Keratinocyte (primary cell): ENCODE measurements at regions not wholly inside any gene's neighbourhood (a gene's known extent, or its start where the extent isn't known, plus 50 kb on each side); places are given as distances from the start of the nearest gene placed in this dataset.

Experiments
- DNase-seq: peaks from one replicate; pipeline ENCODE4 v3.0.0-alpha.2; 2011; ENCODE audit warnings: low read depth, missing footprints, low spot score
- FAIRE-seq: peaks from 2 replicates; lab custom pipeline; 2011; peaks lifted over from hg19 to GRCh38; lab: Jason Lieb, UNC
- H2AFZ ChIP-seq: 2 replicates; pipeline ENCODE4 v1.6.0; 2012; ENCODE audit warnings: low read length, control low read depth, inconsistent platforms; ENCODE audit not compliant: control insufficient read depth
- H3K27ac ChIP-seq: 2 replicates; pipeline ENCODE4 v1.5.1; 2011; ENCODE audit warnings: low read length; ENCODE audit not compliant: control insufficient read depth, insufficient read depth
- H3K27me3 ChIP-seq: 3 replicates; pipeline ENCODE4 v1.6.0; 2011; ENCODE audit warnings: low read length; ENCODE audit not compliant: control insufficient read depth, insufficient read depth; ENCODE audit errors: extremely low read depth
- H3K36me3 ChIP-seq, 2 experiments: 2 replicates in 1 of 2; 3 replicates in 1 of 2; pipeline ENCODE4 v1.5.1; 2011; ENCODE audit warnings: low read length in 2 of 2, mild to moderate bottlenecking in 1 of 2; ENCODE audit not compliant: control insufficient read depth in 2 of 2, insufficient read depth in 2 of 2; ENCODE audit errors: extremely low read depth in 1 of 2
- H3K4me1 ChIP-seq: 3 replicates; pipeline ENCODE4 v1.5.1; 2011; ENCODE audit warnings: low read length; ENCODE audit not compliant: control insufficient read depth, insufficient read depth; ENCODE audit errors: extremely low read depth
- H3K4me2 ChIP-seq: 3 replicates; pipeline ENCODE4 v1.6.0; 2011; ENCODE audit warnings: low read depth, low read length; ENCODE audit not compliant: control insufficient read depth, insufficient read depth; ENCODE audit errors: extremely low read depth
- H3K4me3 ChIP-seq, 3 experiments: fragments of 200-600 bp in 1 of 3; sonication (generic) in 1 of 3; 2 replicates in 2 of 3; 3 replicates in 1 of 3; pipeline ENCODE4 v1.5.1; 2011 to 2016; ENCODE audit warnings: low read length in 3 of 3, mild to moderate bottlenecking in 3 of 3, control low read depth in 2 of 3, inconsistent platforms in 1 of 3, low read depth in 1 of 3, mixed read lengths in 1 of 3, mixed run types in 1 of 3, moderate library complexity in 1 of 3; ENCODE audit not compliant: control insufficient read depth in 2 of 3, insufficient read depth in 2 of 3; ENCODE audit errors: extremely low read depth in 1 of 3
- H3K79me2 ChIP-seq: 2 replicates; pipeline ENCODE4 v1.6.0; 2012; ENCODE audit warnings: low read length; ENCODE audit not compliant: control insufficient read depth, insufficient read depth
- H3K9ac ChIP-seq: 3 replicates; pipeline ENCODE4 v1.6.0; 2011; ENCODE audit warnings: low read length; ENCODE audit not compliant: control insufficient read depth, insufficient read depth; ENCODE audit errors: extremely low read depth
- H3K9me1 ChIP-seq: 3 replicates; pipeline ENCODE4 v1.6.0; 2011; ENCODE audit warnings: low read length; ENCODE audit not compliant: control insufficient read depth, insufficient read depth; ENCODE audit errors: extremely low read depth
- H3K9me3 ChIP-seq: 2 replicates; pipeline ENCODE4 v1.5.1; 2012; ENCODE audit warnings: low read depth, low read length; ENCODE audit not compliant: control insufficient read depth
- H4K20me1 ChIP-seq: 3 replicates; pipeline ENCODE4 v1.6.0; 2011; ENCODE audit warnings: low read length; ENCODE audit not compliant: control insufficient read depth, insufficient read depth; ENCODE audit errors: extremely low read depth
- CTCF ChIP-seq, 3 experiments: IDR thresholded peaks in 1 of 3; conservative IDR thresholded peaks in 1 of 3; optimal IDR thresholded peaks in 1 of 3; 2 replicates in 2 of 3; 3 replicates in 1 of 3; pipeline versions ENCODE3 to v1.5.1; 2011; ENCODE audit warnings: low read length in 3 of 3, mild to moderate bottlenecking in 3 of 3, moderate library complexity in 2 of 3, control low read depth in 1 of 3, inconsistent platforms in 1 of 3; ENCODE audit not compliant: insufficient read depth in 2 of 3; ENCODE audit errors: extremely low read depth in 1 of 3
- EZH2 ChIP-seq: IDR thresholded peaks from one replicate; pipeline ENCODE4 v1.6.1; 2012; ENCODE audit warnings: inconsistent platforms, mild to moderate bottlenecking, low read length, moderate library complexity
- dilution Hi-C: fragments of 300-500 bp; cut with MboI; formaldehyde crosslinking; loops from one replicate; pipeline ENCODE4 v1.7.0; 2020; ENCODE audit warnings: low sequenced_read_pairs; ENCODE audit not compliant: extremely low pct_ligation_motif_present

- no peaks in the 10 kb centered on the region for H3K9me1 ChIP-seq
- no peak overlapping the region for H3K9ac ChIP-seq
- no peak overlapping the region for H3K4me2 ChIP-seq
- no peaks in the 10 kb centered on the region for H3K9me3 ChIP-seq
- no peaks in the 10 kb centered on the region for H3K27me3 ChIP-seq
- dilution Hi-C loops = no loop called here
- DNase-seq (no peak), FAIRE-seq (no peak)
- TF ChIP-seq CTCF (optimal IDR thresholded peaks at IDR 0.05 in 1 of 3, IDR thresholded peaks at IDR 0.05 in 1 of 3, conservative IDR thresholded peaks at IDR 0.05 in 1 of 3; ENCODE audit: extremely low read depth in 1 of 3, insufficient read depth in 2 of 3, low read length in 3 of 3) = no peak
- no peak for TF ChIP-seq EZH2
- no peaks in the 10 kb centered on the region for H4K20me1 ChIP-seq
- no peak overlapping the region for H3K27ac ChIP-seq
- no peaks in the 10 kb centered on the region for H3K79me2 ChIP-seq
- H3K4me3 ChIP-seq = no peak overlapping the region
- H3K36me3 ChIP-seq = no peaks in the 10 kb centered on the region
- no peak overlapping the region for H2AFZ ChIP-seq
- no peaks in the 10 kb centered on the region for H3K4me1 ChIP-seq
Measured at GRCh38 chr13:78960881-78961280, 301.9 kb upstream of the OBI1 start.

GRCh38 chr13:78958006-78958405 is 299.1 kb upstream of the OBI1 start:
- H3K4me1 ChIP-seq = no peaks in the 10 kb centered on the region
- H3K4me2 ChIP-seq = no peak overlapping the region
- H3K79me2 ChIP-seq = no peaks in the 10 kb centered on the region
- no peaks in the 10 kb centered on the region for H3K36me3 ChIP-seq
- no peak overlapping the region for H3K9ac ChIP-seq
- dilution Hi-C loops = no loop called here
- no peaks in the 10 kb centered on the region for H3K9me3 ChIP-seq
- no peaks in the 10 kb centered on the region for H3K27me3 ChIP-seq
- H2AFZ ChIP-seq = no peak overlapping the region
- H4K20me1 ChIP-seq = no peaks in the 10 kb centered on the region
- DNase-seq = no peak
- no peak for TF ChIP-seq CTCF (optimal IDR thresholded peaks at IDR 0.05 in 1 of 3, IDR thresholded peaks at IDR 0.05 in 1 of 3, conservative IDR thresholded peaks at IDR 0.05 in 1 of 3; ENCODE audit: extremely low read depth in 1 of 3, insufficient read depth in 2 of 3, low read length in 3 of 3)
- TF ChIP-seq EZH2 = no peak
- no peak overlapping the region for H3K4me3 ChIP-seq
- no peak for FAIRE-seq
- no peaks in the 10 kb centered on the region for H3K9me1 ChIP-seq
- no peak overlapping the region for H3K27ac ChIP-seq
